Liver (tissue), 8 donors: ENCODE measurements at regions not wholly inside any gene's neighbourhood (a gene's known extent, or its start where the extent isn't known, plus 50 kb on each side); places are given as distances from the start of the nearest gene placed in this dataset.

Experiments used
- DNase-seq: peaks from one replicate; pipeline ENCODE4 v3.0.0-alpha.2; 2017; ENCODE audit warnings: low spot score
- H3K27ac ChIP-seq, 2 donors: one replicate each; pipeline ENCODE4 v1.7.0; 2013; ENCODE audit warnings: inconsistent platforms in 2 of 2, low read length in 2 of 2, control low read depth in 1 of 2, low read depth in 1 of 2, mild to moderate bottlenecking in 1 of 2
- H3K27me3 ChIP-seq, 4 donors: one replicate each; pipeline versions ENCODE4 v1.6.1 to v1.7.0; 2013; ENCODE audit warnings: low read length in 3 of 4, inconsistent platforms in 1 of 4, mild to moderate bottlenecking in 1 of 4, moderate library complexity in 1 of 4; ENCODE audit not compliant: control insufficient read depth in 4 of 4, insufficient read depth in 4 of 4
- H3K36me3 ChIP-seq, 4 donors: one replicate each; pipeline versions ENCODE4 v1.6.1 to v1.7.0; 2013; ENCODE audit warnings: low read length in 3 of 4, mild to moderate bottlenecking in 3 of 4, low read depth in 1 of 4, moderate library complexity in 1 of 4; ENCODE audit not compliant: control insufficient read depth in 4 of 4, insufficient read depth in 3 of 4
- H3K4me1 ChIP-seq, 4 donors: one replicate each; pipeline versions ENCODE4 v1.6.1 to v1.7.0; 2013; ENCODE audit warnings: low read length in 3 of 4, mild to moderate bottlenecking in 3 of 4, moderate library complexity in 1 of 4; ENCODE audit not compliant: control insufficient read depth in 4 of 4, insufficient read depth in 4 of 4
- H3K4me3 ChIP-seq, 3 donors: one replicate each; pipeline versions ENCODE4 v1.6.1 to v1.7.0; 2013; ENCODE audit warnings: low read length in 3 of 3, control low read depth in 1 of 3, low read depth in 1 of 3, mild to moderate bottlenecking in 1 of 3
- H3K9ac ChIP-seq, 2 donors: one replicate each; pipeline ENCODE4 v1.7.0; 2013; ENCODE audit warnings: low read length in 2 of 2, mild to moderate bottlenecking in 2 of 2, moderate library complexity in 2 of 2, control low read depth in 1 of 2, low read depth in 1 of 2
- H3K9me3 ChIP-seq, 4 donors: one replicate each; pipeline versions ENCODE4 v1.6.1 to v1.7.0; 2013; ENCODE audit warnings: low read length in 3 of 4; ENCODE audit not compliant: control insufficient read depth in 4 of 4
- EGR1 ChIP-seq, 2 donors: IDR thresholded peaks; 2 replicates each; pipeline ENCODE4 v1.6.1; 2016 to 2018; ENCODE audit warnings: antibody characterized with exemption in 2 of 2, low read depth in 2 of 2
- FOXA1 ChIP-seq: IDR thresholded peaks from 2 replicates; pipeline ENCODE4 v1.6.1; 2016; ENCODE audit warnings: antibody characterized with exemption
- FOXA2 ChIP-seq: IDR thresholded peaks from 2 replicates; pipeline ENCODE4 v1.6.1; 2016; ENCODE audit warnings: antibody characterized with exemption
- GABPA ChIP-seq, 2 donors: IDR thresholded peaks in 1 of 2; conservative IDR thresholded peaks in 1 of 2; 2 replicates each; pipeline ENCODE4 v1.6.1; 2016; ENCODE audit warnings: antibody characterized with exemption in 2 of 2, mild to moderate bottlenecking in 1 of 2, moderate library complexity in 1 of 2
- HNF4A ChIP-seq, 2 donors: conservative IDR thresholded peaks; 2 replicates each; pipeline ENCODE4 v1.6.1; 2016; ENCODE audit warnings: antibody characterized with exemption in 2 of 2, mild to moderate bottlenecking in 2 of 2
- HNF4G ChIP-seq: IDR thresholded peaks from 2 replicates; pipeline ENCODE4 v1.6.1; 2016; ENCODE audit warnings: antibody characterized with exemption
- JUND ChIP-seq, 2 donors: IDR thresholded peaks; 2 replicates each; pipeline ENCODE4 v1.6.1; 2016; ENCODE audit warnings: antibody characterized with exemption in 2 of 2
- NR2F2 ChIP-seq: IDR thresholded peaks from 2 replicates; pipeline ENCODE4 v1.6.1; 2016; ENCODE audit warnings: antibody characterized with exemption
- RAD21 ChIP-seq, 2 donors: IDR thresholded peaks; 2 replicates each; pipeline ENCODE4 v1.6.1; 2016; ENCODE audit warnings: antibody characterized with exemption in 2 of 2, mild to moderate bottlenecking in 2 of 2
- RXRA ChIP-seq, 2 donors: IDR thresholded peaks; 2 replicates each; pipeline ENCODE4 v1.6.1; 2017 to 2018; ENCODE audit warnings: antibody characterized with exemption in 2 of 2, mild to moderate bottlenecking in 1 of 2
- SP1 ChIP-seq: IDR thresholded peaks from 2 replicates; pipeline ENCODE4 v1.6.1; 2018; ENCODE audit warnings: antibody characterized with exemption, mild to moderate bottlenecking
- TAF1 ChIP-seq: conservative IDR thresholded peaks from 2 replicates; pipeline ENCODE4 v1.6.1; 2016; ENCODE audit warnings: antibody characterized with exemption, mild to moderate bottlenecking
- YY1 ChIP-seq: IDR thresholded peaks from 2 replicates; pipeline ENCODE4 v1.6.1; 2016; ENCODE audit warnings: antibody characterized with exemption, mild to moderate bottlenecking
- WGBS: extraction: QIAGEN DNeasy Blood & Tissue Kit; methylation state at CpG from one replicate; pipeline ENCODE4 v1.1.7; 2013; 5-methylcytosine and 5-hydroxymethylcytosine counted together
- TF ChIP-seq, protein P1 (sequence below): IDR thresholded peaks from 2 replicates; pipeline ENCODE4 v1.6.1; 2016; ENCODE audit warnings: antibody characterized with exemption, mild to moderate bottlenecking
- TF ChIP-seq, protein P2 (sequence below): fragments of 150-350 bp; IDR thresholded peaks from 2 replicates; pipeline ENCODE4 v1.5.1; 2017; ENCODE audit warnings: improper control_type of control experiment, low read depth, low read length; ENCODE audit not compliant: missing input control
- TF ChIP-seq, protein P3 (sequence below): IDR thresholded peaks from 2 replicates; pipeline ENCODE4 v1.6.1; 2016; ENCODE audit warnings: antibody characterized with exemption
- TF ChIP-seq, protein P4 (sequence below): IDR thresholded peaks from 2 replicates; pipeline ENCODE4 v1.6.1; 2016; ENCODE audit warnings: antibody characterized with exemption
- TF ChIP-seq, protein P5 (sequence below): IDR thresholded peaks from 2 replicates; pipeline ENCODE4 v1.6.1; 2016; ENCODE audit warnings: antibody characterized with exemption
- donor health status: healthy.
- donor health status: healthy.
- donor health status: healthy.
- donor health status: healthy.
- donor health status: healthy.

DNA sequence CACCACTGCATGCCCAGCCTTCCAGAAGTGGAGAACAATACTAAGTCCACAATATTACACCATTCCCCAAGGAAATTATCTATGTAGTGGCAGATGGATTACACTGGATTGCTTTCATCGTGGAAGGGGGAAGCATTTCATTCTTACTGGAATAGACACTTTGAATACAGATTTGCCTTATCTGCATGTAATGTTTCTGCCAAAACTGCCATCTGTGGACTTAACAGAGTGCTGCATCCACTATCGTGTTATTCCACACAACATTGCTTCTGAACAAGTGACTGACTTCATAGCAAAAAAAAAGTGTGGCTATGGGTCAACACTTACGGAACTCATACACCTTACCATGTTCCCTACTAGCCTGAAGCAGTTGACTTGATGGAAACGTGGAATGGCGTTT is 536.9 kb downstream of the BRINP1 start:
- H3K36me3 ChIP-seq, result no peaks in the 10 kb centered on the region
- no peaks in the 10 kb centered on the region for H3K27me3 ChIP-seq
- TF ChIP-seq HNF4A (conservative IDR thresholded peaks at IDR 0.05) (no peak), SP1 (no peak), FOXA2 (no peak), GABPA (IDR thresholded peaks at IDR 0.05 in 1 of 2, conservative IDR thresholded peaks at IDR 0.05 in 1 of 2) (no peak), RAD21 (IDR thresholded peaks at IDR 0.05) (no peak), TAF1 (no peak), YY1 (no peak), NR2F2 (no peak), RXRA (IDR thresholded peaks at IDR 0.05) (no peak), EGR1 (IDR thresholded peaks at IDR 0.05; ENCODE audit: low read depth in 2 of 2) (no peak), HNF4G (no peak), FOXA1 (no peak), JUND (IDR thresholded peaks at IDR 0.05) (no peak)
- TF ChIP-seq, protein P1, sequence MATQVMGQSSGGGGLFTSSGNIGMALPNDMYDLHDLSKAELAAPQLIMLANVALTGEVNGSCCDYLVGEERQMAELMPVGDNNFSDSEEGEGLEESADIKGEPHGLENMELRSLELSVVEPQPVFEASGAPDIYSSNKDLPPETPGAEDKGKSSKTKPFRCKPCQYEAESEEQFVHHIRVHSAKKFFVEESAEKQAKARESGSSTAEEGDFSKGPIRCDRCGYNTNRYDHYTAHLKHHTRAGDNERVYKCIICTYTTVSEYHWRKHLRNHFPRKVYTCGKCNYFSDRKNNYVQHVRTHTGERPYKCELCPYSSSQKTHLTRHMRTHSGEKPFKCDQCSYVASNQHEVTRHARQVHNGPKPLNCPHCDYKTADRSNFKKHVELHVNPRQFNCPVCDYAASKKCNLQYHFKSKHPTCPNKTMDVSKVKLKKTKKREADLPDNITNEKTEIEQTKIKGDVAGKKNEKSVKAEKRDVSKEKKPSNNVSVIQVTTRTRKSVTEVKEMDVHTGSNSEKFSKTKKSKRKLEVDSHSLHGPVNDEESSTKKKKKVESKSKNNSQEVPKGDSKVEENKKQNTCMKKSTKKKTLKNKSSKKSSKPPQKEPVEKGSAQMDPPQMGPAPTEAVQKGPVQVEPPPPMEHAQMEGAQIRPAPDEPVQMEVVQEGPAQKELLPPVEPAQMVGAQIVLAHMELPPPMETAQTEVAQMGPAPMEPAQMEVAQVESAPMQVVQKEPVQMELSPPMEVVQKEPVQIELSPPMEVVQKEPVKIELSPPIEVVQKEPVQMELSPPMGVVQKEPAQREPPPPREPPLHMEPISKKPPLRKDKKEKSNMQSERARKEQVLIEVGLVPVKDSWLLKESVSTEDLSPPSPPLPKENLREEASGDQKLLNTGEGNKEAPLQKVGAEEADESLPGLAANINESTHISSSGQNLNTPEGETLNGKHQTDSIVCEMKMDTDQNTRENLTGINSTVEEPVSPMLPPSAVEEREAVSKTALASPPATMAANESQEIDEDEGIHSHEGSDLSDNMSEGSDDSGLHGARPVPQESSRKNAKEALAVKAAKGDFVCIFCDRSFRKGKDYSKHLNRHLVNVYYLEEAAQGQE, result no peak
- TF ChIP-seq, protein P2, sequence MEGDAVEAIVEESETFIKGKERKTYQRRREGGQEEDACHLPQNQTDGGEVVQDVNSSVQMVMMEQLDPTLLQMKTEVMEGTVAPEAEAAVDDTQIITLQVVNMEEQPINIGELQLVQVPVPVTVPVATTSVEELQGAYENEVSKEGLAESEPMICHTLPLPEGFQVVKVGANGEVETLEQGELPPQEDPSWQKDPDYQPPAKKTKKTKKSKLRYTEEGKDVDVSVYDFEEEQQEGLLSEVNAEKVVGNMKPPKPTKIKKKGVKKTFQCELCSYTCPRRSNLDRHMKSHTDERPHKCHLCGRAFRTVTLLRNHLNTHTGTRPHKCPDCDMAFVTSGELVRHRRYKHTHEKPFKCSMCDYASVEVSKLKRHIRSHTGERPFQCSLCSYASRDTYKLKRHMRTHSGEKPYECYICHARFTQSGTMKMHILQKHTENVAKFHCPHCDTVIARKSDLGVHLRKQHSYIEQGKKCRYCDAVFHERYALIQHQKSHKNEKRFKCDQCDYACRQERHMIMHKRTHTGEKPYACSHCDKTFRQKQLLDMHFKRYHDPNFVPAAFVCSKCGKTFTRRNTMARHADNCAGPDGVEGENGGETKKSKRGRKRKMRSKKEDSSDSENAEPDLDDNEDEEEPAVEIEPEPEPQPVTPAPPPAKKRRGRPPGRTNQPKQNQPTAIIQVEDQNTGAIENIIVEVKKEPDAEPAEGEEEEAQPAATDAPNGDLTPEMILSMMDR, result no peak
- TF ChIP-seq, protein P3, sequence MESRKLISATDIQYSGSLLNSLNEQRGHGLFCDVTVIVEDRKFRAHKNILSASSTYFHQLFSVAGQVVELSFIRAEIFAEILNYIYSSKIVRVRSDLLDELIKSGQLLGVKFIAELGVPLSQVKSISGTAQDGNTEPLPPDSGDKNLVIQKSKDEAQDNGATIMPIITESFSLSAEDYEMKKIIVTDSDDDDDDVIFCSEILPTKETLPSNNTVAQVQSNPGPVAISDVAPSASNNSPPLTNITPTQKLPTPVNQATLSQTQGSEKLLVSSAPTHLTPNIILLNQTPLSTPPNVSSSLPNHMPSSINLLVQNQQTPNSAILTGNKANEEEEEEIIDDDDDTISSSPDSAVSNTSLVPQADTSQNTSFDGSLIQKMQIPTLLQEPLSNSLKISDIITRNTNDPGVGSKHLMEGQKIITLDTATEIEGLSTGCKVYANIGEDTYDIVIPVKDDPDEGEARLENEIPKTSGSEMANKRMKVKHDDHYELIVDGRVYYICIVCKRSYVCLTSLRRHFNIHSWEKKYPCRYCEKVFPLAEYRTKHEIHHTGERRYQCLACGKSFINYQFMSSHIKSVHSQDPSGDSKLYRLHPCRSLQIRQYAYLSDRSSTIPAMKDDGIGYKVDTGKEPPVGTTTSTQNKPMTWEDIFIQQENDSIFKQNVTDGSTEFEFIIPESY, result no peak
- TF ChIP-seq, protein P4, sequence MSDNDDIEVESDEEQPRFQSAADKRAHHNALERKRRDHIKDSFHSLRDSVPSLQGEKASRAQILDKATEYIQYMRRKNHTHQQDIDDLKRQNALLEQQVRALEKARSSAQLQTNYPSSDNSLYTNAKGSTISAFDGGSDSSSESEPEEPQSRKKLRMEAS, result no peak
- TF ChIP-seq, protein P5, sequence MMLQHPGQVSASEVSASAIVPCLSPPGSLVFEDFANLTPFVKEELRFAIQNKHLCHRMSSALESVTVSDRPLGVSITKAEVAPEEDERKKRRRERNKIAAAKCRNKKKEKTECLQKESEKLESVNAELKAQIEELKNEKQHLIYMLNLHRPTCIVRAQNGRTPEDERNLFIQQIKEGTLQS, result no peak
- H3K9me3 ChIP-seq, result no peaks in the 10 kb centered on the region
- no peak for DNase-seq
- no peak overlapping the region for H3K9ac ChIP-seq
- no peak overlapping the region for H3K4me3 ChIP-seq
- no peaks in the 10 kb centered on the region for H3K4me1 ChIP-seq
- H3K27ac ChIP-seq, result no peak overlapping the region
- WGBS, result 64% methylated on average over 5 of the region's 5 CpGs
